ENCODE measurements at regions not wholly inside any gene's neighbourhood (a gene's known extent, or its start where the extent isn't known, plus 50 kb on each side); places are given as distances from the start of the nearest gene placed in this dataset.

DNA sequence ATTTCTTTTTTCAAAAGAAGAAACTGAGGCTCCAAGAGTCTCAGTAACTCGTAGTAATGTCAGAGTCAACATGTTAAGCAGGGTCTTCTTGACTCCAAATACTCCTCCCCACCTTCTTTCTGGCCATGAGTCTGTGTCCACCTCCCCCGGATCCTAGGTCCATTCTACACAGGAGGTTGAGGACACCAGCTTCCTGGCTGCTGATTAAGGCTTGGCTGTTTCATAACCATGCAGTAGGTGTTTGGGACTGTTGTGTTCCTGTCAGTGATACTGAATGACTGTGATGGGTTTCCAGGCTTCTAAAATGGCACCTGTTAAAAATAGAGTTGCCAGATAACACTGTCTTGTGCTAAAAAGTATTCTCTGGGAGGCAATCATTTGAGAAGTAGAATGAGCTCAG lies 130.8 kb upstream of the IL12A start (continued):
- TF ChIP-seq, protein P1, sequence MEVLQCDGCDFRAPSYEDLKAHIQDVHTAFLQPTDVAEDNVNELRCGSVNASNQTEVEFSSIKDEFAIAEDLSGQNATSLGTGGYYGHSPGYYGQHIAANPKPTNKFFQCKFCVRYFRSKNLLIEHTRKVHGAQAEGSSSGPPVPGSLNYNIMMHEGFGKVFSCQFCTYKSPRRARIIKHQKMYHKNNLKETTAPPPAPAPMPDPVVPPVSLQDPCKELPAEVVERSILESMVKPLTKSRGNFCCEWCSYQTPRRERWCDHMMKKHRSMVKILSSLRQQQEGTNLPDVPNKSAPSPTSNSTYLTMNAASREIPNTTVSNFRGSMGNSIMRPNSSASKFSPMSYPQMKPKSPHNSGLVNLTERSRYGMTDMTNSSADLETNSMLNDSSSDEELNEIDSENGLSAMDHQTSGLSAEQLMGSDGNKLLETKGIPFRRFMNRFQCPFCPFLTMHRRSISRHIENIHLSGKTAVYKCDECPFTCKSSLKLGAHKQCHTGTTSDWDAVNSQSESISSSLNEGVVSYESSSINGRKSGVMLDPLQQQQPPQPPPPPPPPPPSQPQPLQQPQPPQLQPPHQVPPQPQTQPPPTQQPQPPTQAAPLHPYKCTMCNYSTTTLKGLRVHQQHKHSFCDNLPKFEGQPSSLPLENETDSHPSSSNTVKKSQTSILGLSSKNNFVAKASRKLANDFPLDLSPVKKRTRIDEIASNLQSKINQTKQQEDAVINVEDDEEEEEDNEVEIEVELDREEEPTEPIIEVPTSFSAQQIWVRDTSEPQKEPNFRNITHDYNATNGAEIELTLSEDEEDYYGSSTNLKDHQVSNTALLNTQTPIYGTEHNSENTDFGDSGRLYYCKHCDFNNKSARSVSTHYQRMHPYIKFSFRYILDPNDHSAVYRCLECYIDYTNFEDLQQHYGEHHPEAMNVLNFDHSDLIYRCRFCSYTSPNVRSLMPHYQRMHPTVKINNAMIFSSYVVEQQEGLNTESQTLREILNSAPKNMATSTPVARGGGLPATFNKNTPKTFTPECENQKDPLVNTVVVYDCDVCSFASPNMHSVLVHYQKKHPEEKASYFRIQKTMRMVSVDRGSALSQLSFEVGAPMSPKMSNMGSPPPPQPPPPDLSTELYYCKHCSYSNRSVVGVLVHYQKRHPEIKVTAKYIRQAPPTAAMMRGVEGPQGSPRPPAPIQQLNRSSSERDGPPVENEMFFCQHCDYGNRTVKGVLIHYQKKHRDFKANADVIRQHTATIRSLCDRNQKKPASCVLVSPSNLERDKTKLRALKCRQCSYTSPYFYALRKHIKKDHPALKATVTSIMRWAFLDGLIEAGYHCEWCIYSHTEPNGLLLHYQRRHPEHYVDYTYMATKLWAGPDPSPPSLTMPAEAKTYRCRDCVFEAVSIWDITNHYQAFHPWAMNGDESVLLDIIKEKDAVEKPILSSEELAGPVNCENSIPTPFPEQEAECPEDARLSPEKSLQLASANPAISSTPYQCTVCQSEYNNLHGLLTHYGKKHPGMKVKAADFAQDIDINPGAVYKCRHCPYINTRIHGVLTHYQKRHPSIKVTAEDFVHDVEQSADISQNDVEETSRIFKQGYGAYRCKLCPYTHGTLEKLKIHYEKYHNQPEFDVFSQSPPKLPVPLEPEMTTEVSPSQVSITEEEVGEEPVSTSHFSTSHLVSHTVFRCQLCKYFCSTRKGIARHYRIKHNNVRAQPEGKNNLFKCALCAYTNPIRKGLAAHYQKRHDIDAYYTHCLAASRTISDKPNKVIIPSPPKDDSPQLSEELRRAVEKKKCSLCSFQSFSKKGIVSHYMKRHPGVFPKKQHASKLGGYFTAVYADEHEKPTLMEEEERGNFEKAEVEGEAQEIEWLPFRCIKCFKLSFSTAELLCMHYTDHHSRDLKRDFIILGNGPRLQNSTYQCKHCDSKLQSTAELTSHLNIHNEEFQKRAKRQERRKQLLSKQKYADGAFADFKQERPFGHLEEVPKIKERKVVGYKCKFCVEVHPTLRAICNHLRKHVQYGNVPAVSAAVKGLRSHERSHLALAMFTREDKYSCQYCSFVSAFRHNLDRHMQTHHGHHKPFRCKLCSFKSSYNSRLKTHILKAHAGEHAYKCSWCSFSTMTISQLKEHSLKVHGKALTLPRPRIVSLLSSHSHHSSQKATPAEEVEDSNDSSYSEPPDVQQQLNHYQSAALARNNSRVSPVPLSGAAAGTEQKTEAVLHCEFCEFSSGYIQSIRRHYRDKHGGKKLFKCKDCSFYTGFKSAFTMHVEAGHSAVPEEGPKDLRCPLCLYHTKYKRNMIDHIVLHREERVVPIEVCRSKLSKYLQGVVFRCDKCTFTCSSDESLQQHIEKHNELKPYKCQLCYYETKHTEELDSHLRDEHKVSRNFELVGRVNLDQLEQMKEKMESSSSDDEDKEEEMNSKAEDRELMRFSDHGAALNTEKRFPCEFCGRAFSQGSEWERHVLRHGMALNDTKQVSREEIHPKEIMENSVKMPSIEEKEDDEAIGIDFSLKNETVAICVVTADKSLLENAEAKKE (CRISPR knock-in tag; IDR thresholded peaks at IDR 0.05), result no peak
- TF ChIP-seq CREB1 (CRISPR knock-in tag; IDR thresholded peaks at IDR 0.05; ENCODE audit: low read depth), result no peak
- no peak for TF ChIP-seq CTCF (conservative IDR thresholded peaks at IDR 0.05; ENCODE audit: low read depth in 2 of 2)
- no peak for TF ChIP-seq JUNB (IDR thresholded peaks at IDR 0.05; ENCODE audit: unreplicated experiment)
- no peak for TF ChIP-seq ZNF331 (CRISPR knock-in tag; IDR thresholded peaks at IDR 0.05; ENCODE audit: low read depth)
- TF ChIP-seq ETS1 (IDR thresholded peaks at IDR 0.05), result no peak
- no peak for TF ChIP-seq STAT1 (IDR thresholded peaks at IDR 0.05; ENCODE audit: unreplicated experiment)

- Mint-ChIP-seq H3K4me1 (peaks cover 35% of the 10 kb centered on the region), H3K27me3 (ENCODE audit: insufficient read depth, low read depth, poor library complexity) (peaks cover 2% of the 10 kb centered on the region), H3K9me3 (no peaks in the 10 kb centered on the region), H3K4me3 (no peak overlapping the region), H3K27ac (no peak overlapping the region), H3K36me3 (ENCODE audit: low read depth) (no peaks in the 10 kb centered on the region)
- Histone ChIP-seq H3K4me2 (no peak overlapping the region), H3K4me1 (ENCODE audit: insufficient read depth) (peaks cover 17% of the 10 kb centered on the region), H3K9me2 (ENCODE audit: insufficient read depth) (no peaks in the 10 kb centered on the region), H3F3A (replicated peaks; ENCODE audit: low read depth) (no peaks in the 10 kb centered on the region), H3K4me3 (no peak overlapping the region), H3K27me3 (ENCODE audit: insufficient read depth) (no peaks in the 10 kb centered on the region), H3K36me3 (ENCODE audit: insufficient read depth) (no peaks in the 10 kb centered on the region), H4K20me1 (replicated peaks; ENCODE audit: insufficient read depth) (no peaks in the 10 kb centered on the region), H3K79me2 (replicated peaks; ENCODE audit: insufficient read depth) (peaks cover 50% of the 10 kb centered on the region), H2AFZ (no peak overlapping the region), H3K27ac (ENCODE audit: low read depth) (no peak overlapping the region)
- DNase-seq (ENCODE audit: low spot score) (no peak), ATAC-seq (no peak)
- TF ChIP-seq CTCF (conservative IDR thresholded peaks at IDR 0.05; ENCODE audit: low read depth in 2 of 2) (no peak), JUNB (IDR thresholded peaks at IDR 0.05; ENCODE audit: unreplicated experiment) (no peak)
Observed at GRCh38 chr3:159858650-159859049, 130.0 kb upstream of the IL12A start.
